ENCODE measurements at regions not wholly inside any gene's neighbourhood (a gene's known extent, or its start where the extent isn't known, plus 50 kb on each side); places are given as distances from the start of the nearest gene placed in this dataset.

DNA sequence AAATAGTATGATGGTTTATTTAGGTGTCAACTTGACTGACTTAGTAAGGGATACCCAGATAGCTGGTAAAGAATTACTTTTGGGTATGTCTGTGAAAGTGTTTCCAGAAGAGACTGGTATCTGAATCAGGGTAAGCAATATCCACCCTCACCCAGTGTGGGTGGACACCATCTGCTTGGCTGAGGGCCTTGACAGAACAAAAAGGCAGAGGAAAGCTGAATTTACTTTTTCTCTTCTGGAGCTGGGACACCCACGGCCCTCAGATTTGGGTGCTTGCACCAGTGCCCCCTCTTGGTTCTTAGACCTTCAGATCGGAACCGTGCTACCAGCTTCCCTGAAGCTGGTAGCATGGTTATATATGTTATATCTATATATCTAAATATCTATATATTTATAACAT lies 489.5 kb upstream of the MPDZ start:
- TF ChIP-seq POLR2AphosphoS5 (IDR thresholded peaks at IDR 0.05; ENCODE audit: low read depth, low read length) (no peak), POLR2A (IDR thresholded peaks at IDR 0.05; ENCODE audit: low read depth, low read length) (no peak), TAF1 (IDR thresholded peaks at IDR 0.05; ENCODE audit: borderline replicate concordance, low read depth, low read length) (no peak)

Data from GM12892 (cell line).